ENCODE measurements at regions not wholly inside any gene's neighbourhood (a gene's known extent, or its start where the extent isn't known, plus 50 kb on each side); places are given as distances from the start of the nearest gene placed in this dataset.

GRCh38 chr11:38011496-38011895 lies 1413.5 kb upstream of the RAG2 start:
- TF ChIP-seq POLR2A (IDR thresholded peaks at IDR 0.05; ENCODE audit: low read depth, low read length) (no peak), POLR2AphosphoS5 (IDR thresholded peaks at IDR 0.05; ENCODE audit: low read depth, low read length) (no peak)
